H9 (cell line): ENCODE measurements at regions not wholly inside any gene's neighbourhood (a gene's known extent, or its start where the extent isn't known, plus 50 kb on each side); places are given as distances from the start of the nearest gene placed in this dataset.

Experiments
- DNase-seq: peaks from one replicate; pipeline ENCODE4 v3.0.0-alpha.2; 2017
- H2AFZ ChIP-seq: one replicate; pipeline ENCODE4 v1.6.1; 2013; ENCODE audit warnings: mild to moderate bottlenecking, low read length, control low read depth, moderate library complexity
- H2AK5ac ChIP-seq: 2 replicates; pipeline ENCODE4 v1.6.1; 2013; ENCODE audit warnings: low read length, control low read depth, mixed read lengths; ENCODE audit not compliant: insufficient read length
- H2BK120ac ChIP-seq: one replicate; pipeline ENCODE4 v1.6.1; 2013; ENCODE audit warnings: low read depth, mild to moderate bottlenecking, low read length, control low read depth, inconsistent platforms; ENCODE audit not compliant: poor library complexity, severe bottlenecking
- H2BK12ac ChIP-seq: 2 replicates; pipeline ENCODE4 v1.6.1; 2013; ENCODE audit warnings: low read length, control low read depth, mixed read lengths, low read depth; ENCODE audit not compliant: insufficient read length
- H2BK15ac ChIP-seq: 2 replicates; pipeline ENCODE4 v1.6.1; 2013; ENCODE audit warnings: low read depth, low read length, control low read depth
- H2BK20ac ChIP-seq: one replicate; pipeline ENCODE4 v1.6.1; 2013; ENCODE audit warnings: low read depth, mild to moderate bottlenecking, low read length, control low read depth, inconsistent platforms; ENCODE audit not compliant: poor library complexity, severe bottlenecking
- H2BK5ac ChIP-seq: 2 replicates; pipeline ENCODE4 v1.6.1; 2013; ENCODE audit warnings: low read length, control low read depth, mixed read lengths; ENCODE audit not compliant: insufficient read length
- H3K14ac ChIP-seq: 2 replicates; pipeline ENCODE4 v1.6.1; 2013; ENCODE audit warnings: low read length, control low read depth; ENCODE audit not compliant: insufficient read depth
- H3K18ac ChIP-seq: 2 replicates; pipeline ENCODE4 v1.6.1; 2013; ENCODE audit warnings: low read depth, mild to moderate bottlenecking, mixed read lengths, low read length, control low read depth; ENCODE audit not compliant: insufficient read length
- H3K23ac ChIP-seq: 2 replicates; pipeline ENCODE4 v1.6.1; 2013; ENCODE audit warnings: low read length, control low read depth, mixed read lengths, low read depth; ENCODE audit not compliant: insufficient read length
- H3K23me2 ChIP-seq: 2 replicates; pipeline ENCODE4 v1.6.1; 2013; ENCODE audit warnings: low read depth, mild to moderate bottlenecking, mixed read lengths, low read length, control low read depth; ENCODE audit not compliant: insufficient read length, poor library complexity, severe bottlenecking
- H3K27ac ChIP-seq: 2 replicates; pipeline ENCODE4 v1.5.1; 2013; ENCODE audit warnings: low read length, control low read depth, mixed read lengths, low read depth; ENCODE audit not compliant: insufficient read length
- H3K27me3 ChIP-seq: 2 replicates; pipeline ENCODE4 v1.6.1; 2013; ENCODE audit warnings: low read length, control low read depth, inconsistent platforms; ENCODE audit not compliant: insufficient read depth
- H3K4ac ChIP-seq: 2 replicates; pipeline ENCODE4 v1.6.1; 2013; ENCODE audit warnings: low read depth, mild to moderate bottlenecking, control low read depth, inconsistent platforms, low read length, moderate library complexity
- H3K4me1 ChIP-seq: 2 replicates; pipeline ENCODE4 v1.6.1; 2013; ENCODE audit warnings: low read length, control low read depth, inconsistent platforms; ENCODE audit not compliant: insufficient read depth
- H3K4me2 ChIP-seq: 2 replicates; pipeline ENCODE4 v1.6.1; 2013; ENCODE audit warnings: low read length, control low read depth, mixed read lengths; ENCODE audit not compliant: insufficient read length, insufficient read depth
- H3K56ac ChIP-seq: 2 replicates; pipeline ENCODE4 v1.6.1; 2013; ENCODE audit warnings: low read depth, mild to moderate bottlenecking, mixed read lengths, low read length, control low read depth; ENCODE audit not compliant: insufficient read length
- H3K79me1 ChIP-seq: 2 replicates; pipeline ENCODE4 v1.6.1; 2013; ENCODE audit warnings: low read depth, mild to moderate bottlenecking, moderate library complexity, low read length, control low read depth, inconsistent platforms; ENCODE audit not compliant: insufficient read depth, poor library complexity, severe bottlenecking
- H3K79me2 ChIP-seq: 2 replicates; pipeline ENCODE4 v1.6.1; 2013; ENCODE audit warnings: low read length, control low read depth, inconsistent platforms; ENCODE audit not compliant: insufficient read depth
- H3K9ac ChIP-seq: 2 replicates; pipeline ENCODE4 v1.6.1; 2013; ENCODE audit warnings: low read length, control low read depth, mixed read lengths; ENCODE audit not compliant: insufficient read length; ENCODE audit errors: extremely low read depth
- H3K9me3 ChIP-seq: one replicate; pipeline ENCODE4 v1.6.1; 2013; ENCODE audit warnings: low read depth, low read length, inconsistent platforms; ENCODE audit not compliant: control insufficient read depth
- H3T11ph ChIP-seq: one replicate; pipeline ENCODE4 v1.6.1; 2013; ENCODE audit warnings: mild to moderate bottlenecking, low read length, control low read depth, inconsistent platforms
- H4K20me1 ChIP-seq: one replicate; pipeline ENCODE4 v1.6.1; 2013; ENCODE audit not compliant: control insufficient read depth, insufficient read length, insufficient read depth
- H4K5ac ChIP-seq: 2 replicates; pipeline ENCODE4 v1.6.1; 2013; ENCODE audit warnings: low read depth, mild to moderate bottlenecking, mixed read lengths, low read length, control low read depth; ENCODE audit not compliant: insufficient read length
- H4K8ac ChIP-seq: replicated peaks from 2 replicates; pipeline ENCODE4 v1.6.1; 2013; ENCODE audit warnings: low read length, control low read depth, mixed read lengths, low read depth; ENCODE audit not compliant: insufficient read length
- H4K91ac ChIP-seq: 2 replicates; pipeline ENCODE4 v1.6.1; 2013; ENCODE audit warnings: low read depth, mild to moderate bottlenecking, moderate library complexity, mixed read lengths, low read length, control low read depth; ENCODE audit not compliant: insufficient read length
- H3K27ac Mint-ChIP-seq, 3 experiments: 2 replicates in 2 of 3; 3 replicates in 1 of 3; pipeline ENCODE4 v1.8.0; 2020 to 2021; ENCODE audit warnings: mixed read lengths in 3 of 3, mild to moderate bottlenecking in 1 of 3, moderate library complexity in 1 of 3
- H3K27me3 Mint-ChIP-seq: 2 replicates; pipeline ENCODE4 v1.8.0; 2021; ENCODE audit warnings: low read depth, mild to moderate bottlenecking, moderate library complexity, mixed read lengths
- H3K36me3 Mint-ChIP-seq, 3 experiments: 2 replicates in 2 of 3; 3 replicates in 1 of 3; pipeline ENCODE4 v1.8.0; 2020 to 2021; ENCODE audit warnings: low read depth in 3 of 3, mixed read lengths in 3 of 3; ENCODE audit not compliant: insufficient read depth in 1 of 3
- H3K4me1 Mint-ChIP-seq, 2 experiments: 2 replicates each; pipeline ENCODE4 v1.8.0; 2020; ENCODE audit warnings: mixed read lengths in 2 of 2
- H3K4me3 Mint-ChIP-seq, 2 experiments: 2 replicates in 1 of 2; 3 replicates in 1 of 2; pipeline ENCODE4 v1.8.0; 2020 to 2021; ENCODE audit warnings: mild to moderate bottlenecking in 2 of 2, mixed read lengths in 2 of 2, moderate library complexity in 1 of 2
- H3K9me3 Mint-ChIP-seq, 2 experiments: 2 replicates in 1 of 2; 3 replicates in 1 of 2; pipeline ENCODE4 v1.8.0; 2020; ENCODE audit warnings: mild to moderate bottlenecking in 2 of 2, mixed read lengths in 2 of 2, moderate library complexity in 1 of 2
- WGBS: extraction: QIAGEN DNeasy Blood & Tissue Kit; methylation state at CpG from one replicate; pipeline ENCODE4 v1.1.7; 2013; ENCODE audit warnings: missing lambda C conversion rate, low lambda C conversion rate, mixed read lengths; ENCODE audit not compliant: insufficient read length; ENCODE audit errors: extremely low coverage; 5-methylcytosine and 5-hydroxymethylcytosine counted together
- TF ChIP-seq, protein P1 (sequence below): fragments of 200-600 bp; sonication (generic); conservative IDR thresholded peaks from 3 replicates; pipeline ENCODE4 v1.8.0; 2021; ENCODE audit warnings: antibody characterized with exemption, mild to moderate bottlenecking

- Histone ChIP-seq H2BK12ac (no peak overlapping the region), H3K79me1 (no peaks in the 10 kb centered on the region), H3K27ac (no peak overlapping the region), H4K5ac (no peak overlapping the region), H3K56ac (no peak overlapping the region), H3K4ac (no peak overlapping the region), H2AK5ac (no peak overlapping the region), H3K27me3 (no peaks in the 10 kb centered on the region), H3T11ph (no peak overlapping the region), H4K8ac (no peak overlapping the region), H3K4me2 (peak overlapping the region; percentile 18), H3K23ac (no peak overlapping the region), H3K9me3 (no peaks in the 10 kb centered on the region), H3K79me2 (no peaks in the 10 kb centered on the region), H2BK5ac (no peak overlapping the region), H4K91ac (no peak overlapping the region), H3K4me1 (peaks cover 4% of the 10 kb centered on the region; the same call in 1 of the 2 replicates), H3K18ac (no peak overlapping the region), H2BK20ac (no peak overlapping the region), H2AFZ (no peak overlapping the region), H2BK15ac (no peak overlapping the region), H3K14ac (no peak overlapping the region), H3K9ac (no peak overlapping the region), H2BK120ac (no peak overlapping the region), H4K20me1 (no peaks in the 10 kb centered on the region), H3K23me2 (no peaks in the 10 kb centered on the region)
- Mint-ChIP-seq H3K36me3 (no peaks in the 10 kb centered on the region; a peak in 2 of 7 replicates), H3K27ac (peak overlapping the region in 1 of 3 experiments; percentile 79; a peak in 2 of 7 replicates), H3K4me1 (peaks cover 49 to 59% of the 10 kb centered on the region in 2 experiments), H3K9me3 (peaks cover 0 to 4% of the 10 kb centered on the region in 2 experiments; a peak in 4 of 5 replicates), H3K4me3 (no peak overlapping the region), H3K27me3 (peaks cover 6% of the 10 kb centered on the region)
- DNase-seq = no peak
- TF ChIP-seq, protein P1, sequence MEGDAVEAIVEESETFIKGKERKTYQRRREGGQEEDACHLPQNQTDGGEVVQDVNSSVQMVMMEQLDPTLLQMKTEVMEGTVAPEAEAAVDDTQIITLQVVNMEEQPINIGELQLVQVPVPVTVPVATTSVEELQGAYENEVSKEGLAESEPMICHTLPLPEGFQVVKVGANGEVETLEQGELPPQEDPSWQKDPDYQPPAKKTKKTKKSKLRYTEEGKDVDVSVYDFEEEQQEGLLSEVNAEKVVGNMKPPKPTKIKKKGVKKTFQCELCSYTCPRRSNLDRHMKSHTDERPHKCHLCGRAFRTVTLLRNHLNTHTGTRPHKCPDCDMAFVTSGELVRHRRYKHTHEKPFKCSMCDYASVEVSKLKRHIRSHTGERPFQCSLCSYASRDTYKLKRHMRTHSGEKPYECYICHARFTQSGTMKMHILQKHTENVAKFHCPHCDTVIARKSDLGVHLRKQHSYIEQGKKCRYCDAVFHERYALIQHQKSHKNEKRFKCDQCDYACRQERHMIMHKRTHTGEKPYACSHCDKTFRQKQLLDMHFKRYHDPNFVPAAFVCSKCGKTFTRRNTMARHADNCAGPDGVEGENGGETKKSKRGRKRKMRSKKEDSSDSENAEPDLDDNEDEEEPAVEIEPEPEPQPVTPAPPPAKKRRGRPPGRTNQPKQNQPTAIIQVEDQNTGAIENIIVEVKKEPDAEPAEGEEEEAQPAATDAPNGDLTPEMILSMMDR = no peak
- WGBS = no CpG with 5 or more reads among the region's 3 CpGs
Measured at GRCh38 chr7:149686011-149686410, 87.4 kb downstream of the ZNF467 start.
